PC-3 (cell line): ENCODE measurements at regions not wholly inside any gene's neighbourhood (a gene's known extent, or its start where the extent isn't known, plus 50 kb on each side); places are given as distances from the start of the nearest gene placed in this dataset.
A peak's percentile ranks its signal among the peaks of the same experiment; 100 is the strongest.

Experiments used
- ATAC-seq: fragments of 200-7000 bp; cut with Tn5 transposase; 2 replicates; pipeline ENCODE4 v1.9.1; 2020; ENCODE audit warnings: mild to moderate bottlenecking, moderate library complexity
- BruUV-seq: library from RNA; stranded (reverse); fragments of 400-500 nt; replicated peaks from 2 replicates; lab custom pipeline; 2021; lab: Mats Ljungman, UMichigan
- CTCF ChIA-PET: fragments of 300-600 bp; sonication (Branson Sonifier 250); formaldehyde crosslinking; loops from one replicate; lab custom pipeline; 2022; ENCODE audit warnings: antibody characterized with exemption; lab: Charles Lee
- POLR2A ChIA-PET: fragments of 300-600 bp; sonication (Branson Sonifier 250); formaldehyde crosslinking; loops from one replicate; lab custom pipeline; 2022; ENCODE audit warnings: antibody characterized with exemption; ENCODE audit not compliant: unreplicated experiment; lab: Charles Lee
- DNase-seq: peaks from one replicate; pipeline ENCODE4 v3.0.0-alpha.2; 2015
- H2AFZ ChIP-seq: fragments of 300-600 bp; sonication (generic); 2 replicates; pipeline ENCODE4 v1.6.0; 2016; ENCODE audit warnings: antibody characterized with exemption, low read length
- H3F3A ChIP-seq: fragments of 300-600 bp; sonication (generic); one replicate; pipeline ENCODE4 v1.6.0; 2017; ENCODE audit warnings: antibody characterized with exemption, low read length, control low read depth, mild to moderate bottlenecking; ENCODE audit not compliant: unreplicated experiment
- H3K27ac ChIP-seq: fragments of 300-600 bp; sonication (generic); 2 replicates; pipeline ENCODE4 v1.5.1; 2016; ENCODE audit warnings: mild to moderate bottlenecking, low read length
- H3K27me3 ChIP-seq: fragments of 300-600 bp; sonication (generic); 2 replicates; pipeline ENCODE4 v1.6.1; 2016; ENCODE audit warnings: low read length, mixed read lengths
- H3K36me3 ChIP-seq: fragments of 300-600 bp; sonication (generic); 2 replicates; pipeline ENCODE4 v1.6.1; 2016; ENCODE audit warnings: low read depth, mixed run types, low read length, mixed read lengths
- H3K4me1 ChIP-seq: fragments of 300-600 bp; sonication (generic); 2 replicates; pipeline ENCODE4 v1.5.1; 2016; ENCODE audit warnings: low read length; ENCODE audit not compliant: insufficient read depth
- H3K4me2 ChIP-seq: fragments of 300-600 bp; sonication (generic); 2 replicates; pipeline ENCODE4 v1.6.0; 2016; ENCODE audit warnings: low read length
- H3K4me3 ChIP-seq: fragments of 300-600 bp; sonication (generic); 2 replicates; pipeline ENCODE4 v1.5.1; 2016; ENCODE audit warnings: mild to moderate bottlenecking, low read length, mixed read lengths
- H3K79me2 ChIP-seq: fragments of 300-600 bp; sonication (generic); 2 replicates; pipeline ENCODE4 v1.6.1; 2017; ENCODE audit warnings: low read length, mixed read lengths
- H3K9ac ChIP-seq: fragments of 300-600 bp; sonication (generic); 2 replicates; pipeline ENCODE4 v1.6.0; 2016; ENCODE audit warnings: mild to moderate bottlenecking, low read length
- H3K9me2 ChIP-seq: fragments of 300-600 bp; sonication (generic); replicated peaks from 2 replicates; pipeline ENCODE4 v1.6.1; 2016; ENCODE audit warnings: mixed run types, low read length, mixed read lengths
- H3K9me3 ChIP-seq: fragments of 300-600 bp; sonication (generic); 2 replicates; pipeline ENCODE4 v1.6.1; 2016; ENCODE audit warnings: low read length, mixed read lengths
- H4K20me1 ChIP-seq: fragments of 300-600 bp; sonication (generic); 2 replicates; pipeline ENCODE4 v1.6.1; 2016; ENCODE audit warnings: low read length, mixed read lengths
- CTCF ChIP-seq: fragments of 300-600 bp; sonication (generic); conservative IDR thresholded peaks from 2 replicates; pipeline ENCODE4 v1.5.1; 2017; ENCODE audit warnings: antibody characterized with exemption, low read depth, mild to moderate bottlenecking, low read length
- EZH2 ChIP-seq: fragments of 300-600 bp; sonication (generic); IDR thresholded peaks from one replicate; pipeline ENCODE4 v1.6.1; 2017; ENCODE audit warnings: antibody characterized with exemption, mild to moderate bottlenecking, low read length; ENCODE audit not compliant: unreplicated experiment
- EZH2phosphoT487 ChIP-seq: fragments of 300-600 bp; sonication (generic); IDR thresholded peaks from 2 replicates; pipeline ENCODE4 v1.6.1; 2018; ENCODE audit warnings: mild to moderate bottlenecking, antibody characterized with exemption, low read length, borderline replicate concordance
- intact Hi-C: fragments of 100-400 bp; cut with micrococcal nuclease; formaldehyde crosslinking; loops from 2 replicates; pipeline ENCODE4 v1.9.0; 2023

GRCh38 chr11:57111619-57112018 is 70.1 kb upstream of the LRRC55 start:
- Histone ChIP-seq H3K9me3 (no peaks in the 10 kb centered on the region), H3K4me2 (no peak overlapping the region), H3K36me3 (no peaks in the 10 kb centered on the region), H3K27ac (no peak overlapping the region), H3K4me1 (no peaks in the 10 kb centered on the region), H4K20me1 (no peaks in the 10 kb centered on the region), H3K27me3 (peaks cover 25% of the 10 kb centered on the region), H3F3A (no peaks in the 10 kb centered on the region), H3K9ac (no peak overlapping the region), H2AFZ (no peak overlapping the region), H3K9me2 (no peaks in the 10 kb centered on the region), H3K79me2 (no peaks in the 10 kb centered on the region), H3K4me3 (no peak overlapping the region)
- ATAC-seq (no peak), DNase-seq (no peak)
- no TSS peak for BruUV-seq
- CTCF ChIA-PET: no interaction called here
- TF ChIP-seq EZH2phosphoT487: no peak
- TF ChIP-seq CTCF: no peak
- POLR2A ChIA-PET: no interaction called here
- intact Hi-C loops: no loop called here

GRCh38 chr11:57116654-57117053 is 65.1 kb upstream of the LRRC55 start:
- no peaks in the 10 kb centered on the region for H3K9me3 ChIP-seq
- H2AFZ ChIP-seq: no peak overlapping the region
- no peak overlapping the region for H3K9ac ChIP-seq
- H3K4me1 ChIP-seq: no peaks in the 10 kb centered on the region
- H4K20me1 ChIP-seq: no peaks in the 10 kb centered on the region
- H3K36me3 ChIP-seq: no peaks in the 10 kb centered on the region
- intact Hi-C loops: loop anchor here (1.0 to 5.0 kb wide), 3 partner anchors 133 to 274 kb away; no protein-coding TSS in a partner anchor
- ATAC-seq: peak; percentile 83
- H3K27ac ChIP-seq: no peak overlapping the region
- POLR2A ChIA-PET: no interaction called here
- peak; percentile 69 for DNase-seq
- CTCF ChIA-PET: interaction anchor here (1.4 kb wide), 1 partner anchor 133 kb away, joined by 9 read pairs; no protein-coding TSS in a partner anchor
- BruUV-seq: no TSS peak
- no peak overlapping the region for H3K4me3 ChIP-seq
- no peak overlapping the region for H3K4me2 ChIP-seq
- TF ChIP-seq CTCF: peak; percentile 83
- no peak for TF ChIP-seq EZH2
- H3K27me3 ChIP-seq: peaks cover 20% of the 10 kb centered on the region
- no peaks in the 10 kb centered on the region for H3K79me2 ChIP-seq
- no peaks in the 10 kb centered on the region for H3F3A ChIP-seq
- no peaks in the 10 kb centered on the region for H3K9me2 ChIP-seq

GRCh38 chr11:57120192-57120965 is 61.4 kb upstream of the LRRC55 start:
- Histone ChIP-seq H3K9me2 (no peaks in the 10 kb centered on the region), H3K27me3 (peaks cover 24% of the 10 kb centered on the region), H3K27ac (no peak overlapping the region), H3F3A (no peaks in the 10 kb centered on the region), H3K4me1 (no peaks in the 10 kb centered on the region), H3K79me2 (no peaks in the 10 kb centered on the region), H3K9me3 (no peaks in the 10 kb centered on the region), H4K20me1 (no peaks in the 10 kb centered on the region), H3K4me2 (no peak overlapping the region), H2AFZ (no peak overlapping the region), H3K36me3 (no peaks in the 10 kb centered on the region), H3K4me3 (no peak overlapping the region), H3K9ac (no peak overlapping the region)
- BruUV-seq: no TSS peak
- DNase-seq (no peak), ATAC-seq (no peak)
- CTCF ChIA-PET: no interaction called here
- TF ChIP-seq EZH2phosphoT487 (no peak), CTCF (no peak), EZH2 (no peak)
- intact Hi-C loops: no loop called here
- POLR2A ChIA-PET: no interaction called here
